LNCaP clone FGC (cell line): ENCODE measurements at regions not wholly inside any gene's neighbourhood (a gene's known extent, or its start where the extent isn't known, plus 50 kb on each side); places are given as distances from the start of the nearest gene placed in this dataset.

Experiments used
- DNase-seq: peaks from one replicate; pipeline ENCODE4 v3.0.0-alpha.2; 2011; ENCODE audit warnings: low read depth
- H3K4me3 ChIP-seq: 2 replicates; pipeline ENCODE4 v1.5.1; 2011; ENCODE audit warnings: mild to moderate bottlenecking, low read depth, low read length, control low read depth
- TF ChIP-seq, protein P1 (sequence below): IDR thresholded peaks from 2 replicates; pipeline ENCODE4 v1.5.1; 2012; ENCODE audit warnings: mild to moderate bottlenecking; ENCODE audit not compliant: control insufficient read depth, insufficient read depth; ENCODE audit errors: extremely low read depth

DNA sequence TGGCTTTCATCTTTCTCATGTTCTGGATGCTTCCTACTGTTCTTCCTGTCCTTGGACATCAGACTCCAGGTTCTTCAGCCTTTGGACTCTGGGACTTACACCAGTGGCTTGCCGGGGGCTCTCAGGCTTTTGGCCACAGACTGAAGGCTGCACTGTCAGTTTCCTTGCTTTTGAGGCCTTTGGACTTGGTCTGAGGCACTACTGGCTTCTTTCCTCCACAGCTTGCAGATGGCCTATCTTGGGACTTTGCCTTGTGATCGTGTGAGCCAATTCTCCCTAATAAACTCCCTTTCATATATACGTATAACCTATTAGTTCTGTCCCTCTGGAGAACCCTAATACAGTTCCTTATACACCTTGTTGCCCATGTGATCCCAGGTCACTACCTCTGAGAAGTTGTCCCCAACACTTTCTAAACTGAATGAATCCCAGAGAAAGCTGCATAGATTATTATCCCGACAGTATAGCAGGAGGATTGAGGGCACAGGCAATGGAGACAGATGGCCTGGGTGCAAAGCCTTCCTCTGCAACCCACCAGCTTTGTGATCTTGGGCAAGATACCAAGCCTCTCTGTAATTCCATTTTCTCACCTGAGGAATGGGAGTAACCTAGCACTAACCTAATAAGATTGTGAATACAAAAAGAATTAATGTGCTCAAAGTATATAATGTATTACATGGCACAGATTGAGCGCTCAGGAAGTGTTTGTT is 449.6 kb upstream of the BRINP1 start:
- no peak for DNase-seq
- TF ChIP-seq, protein P1, sequence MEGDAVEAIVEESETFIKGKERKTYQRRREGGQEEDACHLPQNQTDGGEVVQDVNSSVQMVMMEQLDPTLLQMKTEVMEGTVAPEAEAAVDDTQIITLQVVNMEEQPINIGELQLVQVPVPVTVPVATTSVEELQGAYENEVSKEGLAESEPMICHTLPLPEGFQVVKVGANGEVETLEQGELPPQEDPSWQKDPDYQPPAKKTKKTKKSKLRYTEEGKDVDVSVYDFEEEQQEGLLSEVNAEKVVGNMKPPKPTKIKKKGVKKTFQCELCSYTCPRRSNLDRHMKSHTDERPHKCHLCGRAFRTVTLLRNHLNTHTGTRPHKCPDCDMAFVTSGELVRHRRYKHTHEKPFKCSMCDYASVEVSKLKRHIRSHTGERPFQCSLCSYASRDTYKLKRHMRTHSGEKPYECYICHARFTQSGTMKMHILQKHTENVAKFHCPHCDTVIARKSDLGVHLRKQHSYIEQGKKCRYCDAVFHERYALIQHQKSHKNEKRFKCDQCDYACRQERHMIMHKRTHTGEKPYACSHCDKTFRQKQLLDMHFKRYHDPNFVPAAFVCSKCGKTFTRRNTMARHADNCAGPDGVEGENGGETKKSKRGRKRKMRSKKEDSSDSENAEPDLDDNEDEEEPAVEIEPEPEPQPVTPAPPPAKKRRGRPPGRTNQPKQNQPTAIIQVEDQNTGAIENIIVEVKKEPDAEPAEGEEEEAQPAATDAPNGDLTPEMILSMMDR: no peak
- no peak overlapping the region for H3K4me3 ChIP-seq

- TF ChIP-seq, protein P1: no peak
- no peak overlapping the region for H3K4me3 ChIP-seq
- DNase-seq: no peak
Measured at GRCh38 chr9:119810645-119811429, 441.6 kb upstream of the BRINP1 start.

GRCh38 chr9:119803679-119804078 is 434.4 kb upstream of the BRINP1 start:
- DNase-seq: no peak
- TF ChIP-seq, protein P1: no peak
- H3K4me3 ChIP-seq: no peak overlapping the region

DNA sequence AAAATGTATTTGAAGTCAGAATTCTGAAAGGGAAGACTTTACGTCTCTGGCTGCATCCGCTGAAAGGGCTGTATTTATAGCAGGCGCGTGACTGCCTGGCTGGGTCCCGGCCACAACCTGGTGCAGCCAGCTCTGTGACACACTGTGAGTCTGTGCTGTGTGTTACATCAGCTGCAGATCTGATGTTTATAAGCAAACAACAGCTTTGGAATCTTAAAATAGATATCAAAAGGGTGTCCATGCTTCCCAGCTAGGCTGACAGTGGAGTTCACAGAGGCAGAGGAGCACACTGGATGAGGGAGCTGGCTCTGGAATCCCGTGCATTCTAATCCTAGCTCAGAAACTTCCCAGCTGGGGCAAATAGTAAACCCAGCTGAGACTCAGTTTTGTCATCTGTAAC is 433.4 kb upstream of the BRINP1 start:
- peak; percentile 77 for DNase-seq
- no peak overlapping the region for H3K4me3 ChIP-seq
- TF ChIP-seq, protein P1: no peak

DNA sequence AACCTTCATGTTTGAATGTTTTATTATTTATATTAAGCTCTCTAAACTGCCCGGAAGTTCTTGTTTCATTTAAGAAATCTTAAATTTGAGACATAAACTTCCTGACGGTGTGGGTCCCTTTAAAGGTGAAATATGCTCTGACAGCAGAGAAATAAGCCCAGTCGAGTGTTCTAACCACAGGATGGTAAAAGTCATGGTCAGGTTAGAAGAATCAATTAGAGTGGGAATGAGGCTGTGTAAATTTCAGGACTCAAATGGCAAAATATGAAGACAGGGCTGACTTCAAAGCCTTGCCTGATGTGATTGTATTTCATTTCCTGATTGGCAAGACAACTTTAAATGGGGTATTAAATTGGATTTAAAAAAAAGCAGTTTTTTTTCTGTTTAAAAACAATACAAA is 432.9 kb upstream of the BRINP1 start:
- no peak overlapping the region for H3K4me3 ChIP-seq
- DNase-seq: no peak
- TF ChIP-seq, protein P1: no peak

- no peak overlapping the region for H3K4me3 ChIP-seq
- TF ChIP-seq, protein P1: no peak
- DNase-seq: no peak
Measured at GRCh38 chr9:119801311-119801710, 432.1 kb upstream of the BRINP1 start.
